ENCODE measurements at regions not wholly inside any gene's neighbourhood (a gene's known extent, or its start where the extent isn't known, plus 50 kb on each side); places are given as distances from the start of the nearest gene placed in this dataset.

- TF ChIP-seq, protein P1, sequence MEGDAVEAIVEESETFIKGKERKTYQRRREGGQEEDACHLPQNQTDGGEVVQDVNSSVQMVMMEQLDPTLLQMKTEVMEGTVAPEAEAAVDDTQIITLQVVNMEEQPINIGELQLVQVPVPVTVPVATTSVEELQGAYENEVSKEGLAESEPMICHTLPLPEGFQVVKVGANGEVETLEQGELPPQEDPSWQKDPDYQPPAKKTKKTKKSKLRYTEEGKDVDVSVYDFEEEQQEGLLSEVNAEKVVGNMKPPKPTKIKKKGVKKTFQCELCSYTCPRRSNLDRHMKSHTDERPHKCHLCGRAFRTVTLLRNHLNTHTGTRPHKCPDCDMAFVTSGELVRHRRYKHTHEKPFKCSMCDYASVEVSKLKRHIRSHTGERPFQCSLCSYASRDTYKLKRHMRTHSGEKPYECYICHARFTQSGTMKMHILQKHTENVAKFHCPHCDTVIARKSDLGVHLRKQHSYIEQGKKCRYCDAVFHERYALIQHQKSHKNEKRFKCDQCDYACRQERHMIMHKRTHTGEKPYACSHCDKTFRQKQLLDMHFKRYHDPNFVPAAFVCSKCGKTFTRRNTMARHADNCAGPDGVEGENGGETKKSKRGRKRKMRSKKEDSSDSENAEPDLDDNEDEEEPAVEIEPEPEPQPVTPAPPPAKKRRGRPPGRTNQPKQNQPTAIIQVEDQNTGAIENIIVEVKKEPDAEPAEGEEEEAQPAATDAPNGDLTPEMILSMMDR (IDR thresholded peaks at IDR 0.05 in 2 of 3, conservative IDR thresholded peaks at IDR 0.05 in 1 of 3; ENCODE audit: borderline replicate concordance in 1 of 3, insufficient read depth in 1 of 3, low read depth in 2 of 3, low read length in 2 of 3) = no peak
- TF ChIP-seq POLR2A (IDR thresholded peaks at IDR 0.05; ENCODE audit: borderline replicate concordance, extremely low read depth, insufficient read depth, insufficient read length) (no peak), YY1 (IDR thresholded peaks at IDR 0.05; ENCODE audit: extremely low read depth, insufficient replicate concordance, low read depth, low read length) (no peak)
Measured at GRCh38 chr2:8300216-8300615, 381.6 kb upstream of the ID2 start.
